GM20000 (cell line): ENCODE measurements at regions not wholly inside any gene's neighbourhood (a gene's known extent, or its start where the extent isn't known, plus 50 kb on each side); places are given as distances from the start of the nearest gene placed in this dataset.

Experiments
- DNase-seq: peaks from one replicate; pipeline ENCODE4 v3.0.0; 2012; ENCODE audit warnings: low spot score
- TF ChIP-seq, protein P1 (sequence below): IDR thresholded peaks from 2 replicates; pipeline ENCODE4 v1.5.1; 2012; ENCODE audit warnings: mild to moderate bottlenecking, control low read depth; ENCODE audit errors: extremely low read depth, missing control alignments

DNA sequence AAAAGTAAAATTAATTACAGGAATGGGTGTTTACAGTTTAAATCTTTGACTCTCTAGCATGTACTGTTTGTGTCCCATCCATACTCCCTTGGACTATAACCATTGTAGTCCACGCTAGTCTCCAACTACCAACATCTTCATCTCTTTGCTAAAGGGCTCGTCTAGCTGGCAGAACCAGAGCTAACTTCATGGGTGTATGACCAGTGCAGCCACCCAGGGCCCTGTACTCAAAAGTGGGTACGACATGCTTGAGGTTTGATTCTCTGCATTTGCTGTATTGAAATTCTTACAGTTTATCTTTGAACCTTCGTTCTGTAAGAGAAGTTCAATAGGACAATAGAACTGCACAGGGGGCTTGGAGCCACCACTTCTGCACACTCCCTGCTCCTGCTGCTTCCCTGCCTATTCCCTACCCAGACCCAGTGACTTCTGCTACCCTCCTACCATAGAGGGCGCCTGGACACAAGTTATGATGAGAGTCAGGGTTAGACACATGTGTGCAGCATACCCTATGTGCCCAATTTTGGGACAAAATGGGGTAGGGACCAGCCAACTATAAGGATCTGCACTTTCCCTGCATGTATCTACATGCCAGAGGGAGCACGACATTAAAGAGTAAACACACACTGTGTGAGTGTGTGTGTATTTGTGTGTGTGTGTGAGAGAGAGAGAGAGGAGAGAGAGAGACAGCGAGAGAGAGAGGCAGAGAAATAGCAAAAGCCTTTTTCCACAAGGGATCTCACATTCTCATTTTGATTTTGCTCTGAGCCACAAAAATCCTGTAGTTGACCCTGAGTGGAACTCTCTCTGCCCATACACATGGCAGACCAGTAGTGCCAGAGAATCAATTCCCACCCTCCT is 59.0 kb upstream of the NECTIN3 start:
- TF ChIP-seq, protein P1, sequence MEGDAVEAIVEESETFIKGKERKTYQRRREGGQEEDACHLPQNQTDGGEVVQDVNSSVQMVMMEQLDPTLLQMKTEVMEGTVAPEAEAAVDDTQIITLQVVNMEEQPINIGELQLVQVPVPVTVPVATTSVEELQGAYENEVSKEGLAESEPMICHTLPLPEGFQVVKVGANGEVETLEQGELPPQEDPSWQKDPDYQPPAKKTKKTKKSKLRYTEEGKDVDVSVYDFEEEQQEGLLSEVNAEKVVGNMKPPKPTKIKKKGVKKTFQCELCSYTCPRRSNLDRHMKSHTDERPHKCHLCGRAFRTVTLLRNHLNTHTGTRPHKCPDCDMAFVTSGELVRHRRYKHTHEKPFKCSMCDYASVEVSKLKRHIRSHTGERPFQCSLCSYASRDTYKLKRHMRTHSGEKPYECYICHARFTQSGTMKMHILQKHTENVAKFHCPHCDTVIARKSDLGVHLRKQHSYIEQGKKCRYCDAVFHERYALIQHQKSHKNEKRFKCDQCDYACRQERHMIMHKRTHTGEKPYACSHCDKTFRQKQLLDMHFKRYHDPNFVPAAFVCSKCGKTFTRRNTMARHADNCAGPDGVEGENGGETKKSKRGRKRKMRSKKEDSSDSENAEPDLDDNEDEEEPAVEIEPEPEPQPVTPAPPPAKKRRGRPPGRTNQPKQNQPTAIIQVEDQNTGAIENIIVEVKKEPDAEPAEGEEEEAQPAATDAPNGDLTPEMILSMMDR: no peak
- DNase-seq: no peak
